HG03521 (cell line): ENCODE measurements at regions not wholly inside any gene's neighbourhood (a gene's known extent, or its start where the extent isn't known, plus 50 kb on each side); places are given as distances from the start of the nearest gene placed in this dataset.

ENCODE experiments used
- ATAC-seq: cut with Tn5 transposase; IDR thresholded peaks from one replicate; pipeline ENCODE4 v1.9.1; 2021; ENCODE audit warnings: mild to moderate bottlenecking, moderate library complexity; ENCODE audit not compliant: unreplicated experiment

DNA sequence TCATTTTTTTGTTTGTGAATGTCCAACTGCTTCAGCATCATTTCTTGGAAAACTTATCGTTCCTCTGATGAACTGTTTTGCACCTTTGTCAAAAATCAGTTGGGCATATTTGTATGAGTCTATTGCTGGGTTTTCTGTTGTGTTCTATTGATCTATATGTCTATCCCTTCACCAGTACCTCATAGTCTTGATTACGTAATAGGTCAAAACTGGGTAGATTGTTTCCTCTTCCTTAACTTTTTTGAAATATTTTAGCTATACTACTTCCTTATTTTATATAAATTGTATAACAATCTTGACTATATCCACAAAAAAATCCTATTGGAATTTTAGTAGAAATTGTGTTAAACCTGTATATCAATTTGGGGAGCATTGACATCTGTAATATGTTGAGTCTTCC, 104.1 kb upstream of the PALS2 start:
- ATAC-seq: no peak

DNA sequence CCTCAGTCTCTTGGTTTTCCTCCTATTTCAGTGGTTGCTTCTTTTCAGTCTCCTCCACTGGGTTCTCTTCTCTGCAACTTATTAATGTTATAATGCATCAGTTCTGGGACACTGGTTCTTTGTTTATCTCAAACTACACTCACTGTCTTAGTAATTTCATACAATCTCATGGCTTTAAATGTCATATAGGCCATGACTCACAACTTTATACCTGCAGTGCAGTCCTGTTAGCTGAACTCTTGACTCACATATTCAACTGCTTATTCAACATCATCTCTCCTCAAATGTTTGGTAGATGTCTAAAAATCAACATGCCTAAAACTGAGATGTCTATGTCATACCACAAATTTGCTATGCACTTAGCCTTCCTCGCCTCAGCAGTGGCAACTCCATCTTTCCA, 101.2 kb upstream of the PALS2 start:
- no peak for ATAC-seq

- no peak for ATAC-seq
These were observed 97.9 kb upstream of the PALS2 start for GRCh38 chr7:24475166-24475961.

- no peak for ATAC-seq
These were observed 97.0 kb upstream of the PALS2 start for GRCh38 chr7:24476227-24476626.

GRCh38 chr7:24477398-24478136, 95.7 kb upstream of the PALS2 start:
- no peak for ATAC-seq

GRCh38 chr7:24478137-24478655, 95.1 kb upstream of the PALS2 start:
- no peak for ATAC-seq

GRCh38 chr7:24480501-24480900, 92.8 kb upstream of the PALS2 start:
- no peak for ATAC-seq

DNA sequence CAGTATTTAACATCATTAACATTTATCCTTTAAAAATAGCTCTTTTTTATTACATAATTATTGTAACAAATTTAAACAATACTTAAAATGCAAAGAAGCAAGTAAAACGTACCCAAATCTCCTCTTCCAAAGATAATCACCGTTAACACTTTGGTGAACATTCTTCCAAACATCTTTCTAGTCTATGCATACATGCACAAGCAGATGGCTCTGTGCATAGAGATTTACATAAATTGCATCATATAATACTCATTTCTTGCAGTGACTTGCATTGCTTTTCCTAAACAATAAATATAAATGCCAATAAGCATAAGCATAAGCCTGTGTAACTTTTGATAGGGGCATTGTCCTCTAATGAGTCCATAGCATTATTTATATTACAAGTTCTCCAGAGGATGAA, 89.4 kb upstream of the PALS2 start:
- ATAC-seq: no peak

GRCh38 chr7:24492576-24492975, 80.7 kb upstream of the PALS2 start:
- ATAC-seq: no peak

- no peak for ATAC-seq
These were observed 78.4 kb upstream of the PALS2 start for GRCh38 chr7:24494832-24495231.

- no peak for ATAC-seq
These were observed 77.2 kb upstream of the PALS2 start for GRCh38 chr7:24496036-24496435.

DNA sequence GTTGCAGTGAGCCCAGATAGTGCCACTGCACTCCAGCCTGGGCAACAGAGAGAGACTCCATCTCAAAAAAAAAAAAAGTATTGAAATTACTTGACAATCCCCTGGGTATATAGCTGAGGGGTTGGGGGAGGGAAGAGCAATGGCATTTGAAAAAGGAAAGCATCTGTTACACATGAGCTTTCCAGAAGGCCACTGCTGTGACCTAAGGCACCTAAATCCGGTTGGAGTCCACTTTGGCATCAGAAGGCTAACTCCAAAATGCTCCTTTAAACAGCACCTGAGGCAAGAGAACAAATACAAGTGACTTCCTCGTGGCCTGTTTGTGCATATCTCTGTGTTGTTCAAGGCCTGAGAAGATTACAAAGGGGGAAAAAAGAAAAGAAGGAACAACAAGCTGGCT, 74.8 kb upstream of the PALS2 start:
- no peak for ATAC-seq

GRCh38 chr7:24499871-24500270, 73.4 kb upstream of the PALS2 start:
- ATAC-seq: no peak

DNA sequence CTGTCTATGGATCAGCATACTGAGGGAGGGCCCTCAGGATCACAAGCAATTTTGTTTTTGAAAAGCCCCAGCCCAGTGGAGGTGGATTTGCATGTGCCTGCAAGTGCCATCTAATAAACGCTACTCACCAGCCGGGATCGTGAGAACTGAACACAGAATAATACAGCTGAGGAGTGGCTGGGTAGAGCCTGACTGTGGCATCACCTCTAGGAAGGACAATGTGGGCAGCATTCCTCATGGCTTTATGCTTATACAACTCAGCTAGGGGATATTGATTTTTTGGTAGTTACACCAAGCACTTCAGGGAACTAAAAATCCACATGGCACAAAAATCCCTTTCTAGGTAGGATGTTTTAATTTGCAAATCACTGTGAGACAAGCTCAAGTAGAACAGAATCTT, 72.7 kb upstream of the PALS2 start:
- no peak for ATAC-seq

DNA sequence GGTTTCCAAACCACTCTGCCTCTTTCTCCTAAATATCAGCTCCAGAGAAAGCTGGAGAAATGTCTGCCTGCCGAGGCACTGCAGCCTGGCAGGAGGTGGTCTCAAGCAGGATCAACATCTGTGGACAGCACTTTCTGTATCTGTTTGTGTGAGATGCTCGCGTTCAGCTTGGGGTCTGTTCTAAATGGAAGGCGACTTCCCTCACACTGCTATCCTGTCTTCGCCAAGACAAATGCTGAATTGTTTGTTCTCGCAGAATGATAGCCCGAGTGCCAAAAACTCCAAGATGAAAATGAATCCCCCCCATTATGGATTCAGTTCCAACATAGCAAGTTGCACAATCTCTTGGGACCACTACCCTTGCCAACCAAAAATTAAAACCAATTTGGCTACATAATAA, 72.2 kb upstream of the PALS2 start:
- ATAC-seq: no peak

GRCh38 chr7:24501443-24502134, 71.7 kb upstream of the PALS2 start:
- no peak for ATAC-seq

DNA sequence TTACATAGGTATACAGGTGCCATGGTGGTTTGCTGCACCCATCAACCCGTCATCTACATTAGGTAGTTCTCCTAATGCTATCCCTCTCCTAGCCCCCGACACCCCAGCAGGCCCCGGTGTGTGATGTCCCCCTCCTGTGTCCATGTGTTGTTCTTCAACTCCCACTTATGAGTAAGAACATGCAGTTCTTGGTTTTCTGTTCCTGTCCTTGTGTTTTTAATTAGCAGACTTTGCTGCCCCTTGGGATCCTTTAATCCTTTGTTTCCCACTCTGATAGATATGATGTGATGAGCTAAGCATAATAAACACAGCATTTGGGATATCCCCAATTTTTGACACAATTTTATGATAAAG, 71.1 kb upstream of the PALS2 start:
- ATAC-seq: no peak

DNA sequence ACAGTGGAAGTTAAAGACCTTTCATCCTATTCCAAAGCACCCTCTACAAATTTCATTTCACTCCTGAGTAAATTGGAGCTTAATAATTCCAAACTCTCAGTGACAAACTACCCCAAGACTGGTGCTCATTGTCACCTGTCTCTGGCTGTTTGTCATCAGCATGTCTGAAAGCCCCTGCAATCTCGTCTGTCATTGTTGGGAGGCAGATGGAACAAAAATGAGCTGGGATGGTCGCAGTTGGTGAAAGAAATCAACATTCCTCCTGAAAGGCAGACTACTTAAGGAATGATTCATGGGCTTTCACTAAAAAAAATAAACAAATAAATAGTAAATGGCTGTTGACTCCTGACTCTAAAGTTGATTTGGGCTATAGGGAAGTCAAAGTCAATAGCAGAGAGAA, 69.7 kb upstream of the PALS2 start:
- no peak for ATAC-seq

- no peak for ATAC-seq
These were observed 69.2 kb upstream of the PALS2 start for GRCh38 chr7:24504040-24504439.

- no peak for ATAC-seq
These were observed 68.4 kb upstream of the PALS2 start for GRCh38 chr7:24504836-24505235.

DNA sequence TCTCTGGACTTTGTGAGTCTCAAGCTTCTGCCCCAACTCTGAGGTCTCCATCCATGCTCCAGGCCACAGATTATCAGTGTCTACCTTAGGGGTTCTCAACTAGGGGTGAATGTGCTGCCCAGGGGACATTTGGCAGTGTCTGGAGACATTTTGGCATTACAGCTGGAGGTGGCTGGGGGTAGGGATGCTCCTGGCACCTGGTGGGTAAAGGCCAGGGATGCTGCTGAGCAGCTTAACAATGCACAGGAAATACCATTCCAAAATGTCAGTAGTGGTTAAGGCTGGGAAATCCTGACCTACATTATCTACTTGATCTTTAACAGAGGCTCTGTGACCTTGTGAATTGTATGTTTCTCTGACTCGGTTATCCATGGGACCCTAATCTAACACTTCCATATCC, 67.3 kb upstream of the PALS2 start:
- no peak for ATAC-seq

DNA sequence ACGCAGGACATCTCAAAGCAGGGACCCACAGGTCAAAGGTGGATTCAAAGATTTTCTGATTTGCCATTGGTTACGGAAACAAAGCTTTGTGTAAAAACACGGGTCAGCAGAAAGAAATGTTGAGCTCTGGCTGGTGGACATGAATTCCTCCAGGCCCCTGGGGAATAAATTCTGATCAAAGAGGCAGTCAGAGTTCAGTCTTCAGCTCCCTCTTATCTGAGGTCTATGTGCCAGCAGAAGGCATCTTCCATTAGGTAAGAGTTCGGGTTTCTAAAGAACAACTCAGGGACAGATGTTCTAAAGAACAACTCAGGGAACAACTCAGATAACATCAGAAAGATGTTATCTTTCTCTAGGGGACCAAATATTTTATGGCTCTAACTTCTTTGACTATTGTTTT, 64.9 kb upstream of the PALS2 start:
- ATAC-seq: no peak
